Inferior parietal cortex (tissue), 1 donor: ENCODE measurements at regions not wholly inside any gene's neighbourhood (a gene's known extent, or its start where the extent isn't known, plus 50 kb on each side); places are given as distances from the start of the nearest gene placed in this dataset.
"Not testable (repeated sequence)": the region's sequence is repeated elsewhere in the genome, so short reads cannot be mapped to it uniquely, and the experiment has no call there.

Experiments used
- DNase-seq: peaks from one replicate; pipeline ENCODE4 v3.0.0-alpha.2; 2016; ENCODE audit errors: extremely low spot score

- no peak for DNase-seq
These were observed 548.2 kb downstream of the TBC1D22A start for GRCh38 chr22:47310601-47311000.

- DNase-seq, result no peak
These were observed 547.5 kb downstream of the TBC1D22A start for GRCh38 chr22:47309946-47310345.

DNA sequence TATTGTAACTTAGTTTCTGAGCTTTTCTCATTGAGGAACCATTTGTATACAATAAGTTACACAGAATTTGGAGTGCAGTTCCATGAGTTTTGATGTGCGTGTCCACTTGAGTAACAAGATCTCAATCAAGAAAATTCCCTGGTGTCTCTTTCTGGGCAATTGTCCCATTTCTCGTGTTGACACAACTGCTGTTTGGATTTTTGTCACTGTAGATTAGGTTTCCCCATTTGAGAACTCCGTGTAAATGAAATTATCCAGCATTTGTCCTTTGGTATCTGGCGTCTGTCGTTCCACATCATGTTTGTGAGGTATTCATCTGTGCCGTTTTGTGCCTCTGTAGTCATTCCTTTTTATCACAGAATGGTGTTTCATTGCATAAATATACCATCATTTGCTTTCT is 547.0 kb downstream of the TBC1D22A start:
- DNase-seq, result no peak

DNA sequence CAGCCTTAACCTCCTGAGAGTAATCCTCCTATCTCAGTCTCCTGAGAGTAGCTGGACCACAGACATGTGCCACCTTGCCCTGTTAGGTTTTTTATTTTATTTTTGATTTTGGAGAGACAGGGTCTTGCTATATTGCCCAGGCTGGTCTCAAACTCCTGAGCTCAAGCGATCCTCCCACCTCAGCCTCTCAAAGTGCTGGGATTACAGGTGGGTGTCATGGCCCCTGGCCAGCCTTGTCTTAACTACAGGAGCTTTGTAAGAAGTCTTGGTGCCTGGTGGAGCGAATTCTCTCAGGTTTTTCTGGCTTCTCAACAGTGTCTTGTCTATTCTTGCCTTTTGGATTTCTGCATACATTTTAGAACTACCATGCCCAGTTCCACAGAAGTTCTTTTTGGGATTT is 546.4 kb downstream of the TBC1D22A start:
- no peak for DNase-seq

DNA sequence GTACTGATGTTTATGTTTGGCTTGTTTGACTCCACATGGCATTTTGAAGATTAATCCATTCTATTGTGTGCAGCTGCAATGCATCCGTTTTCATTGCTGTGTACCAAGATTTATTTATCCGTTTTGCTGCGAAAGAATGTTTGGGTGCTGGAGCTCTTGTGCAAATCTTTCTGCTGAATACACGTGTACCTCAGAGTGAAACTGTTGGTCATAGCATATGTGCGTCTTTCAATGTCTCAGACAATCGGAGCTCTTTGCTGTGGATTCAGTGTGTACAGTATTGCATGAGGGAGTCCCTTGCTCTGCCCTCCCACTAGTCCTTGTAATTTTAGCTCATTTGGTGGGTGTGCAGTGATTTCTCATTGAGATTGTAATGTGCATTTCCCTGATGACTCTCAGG is 545.4 kb downstream of the TBC1D22A start:
- no peak for DNase-seq

DNA sequence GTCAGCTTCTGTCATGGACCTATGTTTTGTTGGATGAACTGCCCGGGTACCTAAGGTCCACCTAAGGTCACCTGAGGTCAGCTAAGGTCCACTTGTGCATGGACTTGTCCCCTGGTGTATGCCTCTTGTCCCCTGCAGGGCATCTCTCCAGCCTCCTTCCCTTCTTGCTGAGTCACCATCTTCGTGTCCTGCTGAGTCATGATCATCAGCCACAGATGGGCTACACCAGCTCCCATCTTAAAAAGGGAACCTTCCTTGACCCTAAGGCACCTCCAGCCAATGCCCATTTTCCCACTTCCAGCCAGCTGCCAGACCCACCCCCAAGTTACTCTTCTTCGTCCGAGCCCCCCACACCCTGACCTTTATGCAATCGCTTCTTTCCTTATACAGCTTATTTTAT is 544.9 kb downstream of the TBC1D22A start:
- DNase-seq, result no peak

DNA sequence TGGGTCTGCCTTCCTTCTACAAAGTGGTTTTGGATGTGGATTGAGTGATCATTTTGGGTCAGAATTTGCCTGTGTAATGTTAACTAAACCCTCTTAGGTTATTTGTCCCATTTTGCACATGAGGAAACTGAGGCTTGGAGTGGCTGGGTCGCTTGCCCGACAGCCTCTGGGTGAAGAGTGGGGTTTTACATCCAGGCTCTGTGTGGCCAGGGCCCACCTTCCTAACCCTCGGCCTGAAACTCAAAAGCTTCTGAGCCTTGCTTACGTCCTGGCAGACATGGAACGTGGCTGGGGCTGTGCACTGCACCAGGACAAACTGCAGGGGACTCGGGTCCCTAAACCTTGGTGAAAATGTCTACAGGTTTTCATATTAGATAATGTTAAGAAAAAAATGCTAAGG is 542.4 kb downstream of the TBC1D22A start:
- no peak for DNase-seq

GRCh38 chr22:47304191-47304831 is 541.9 kb downstream of the TBC1D22A start:
- no peak for DNase-seq

- no peak for DNase-seq
These were observed 540.9 kb downstream of the TBC1D22A start for GRCh38 chr22:47303161-47303890.

- DNase-seq, result not testable (repeated sequence)
These were observed 540.1 kb downstream of the TBC1D22A start for GRCh38 chr22:47302587-47302986.

- DNase-seq, result no peak
These were observed 539.5 kb downstream of the TBC1D22A start for GRCh38 chr22:47301820-47302475.

GRCh38 chr22:47300698-47301405 is 538.4 kb downstream of the TBC1D22A start:
- DNase-seq, result no peak

- DNase-seq, result no peak
These were observed 537.6 kb downstream of the TBC1D22A start for GRCh38 chr22:47299863-47300697.

GRCh38 chr22:47299211-47299862 is 536.9 kb downstream of the TBC1D22A start:
- DNase-seq, result no peak

DNA sequence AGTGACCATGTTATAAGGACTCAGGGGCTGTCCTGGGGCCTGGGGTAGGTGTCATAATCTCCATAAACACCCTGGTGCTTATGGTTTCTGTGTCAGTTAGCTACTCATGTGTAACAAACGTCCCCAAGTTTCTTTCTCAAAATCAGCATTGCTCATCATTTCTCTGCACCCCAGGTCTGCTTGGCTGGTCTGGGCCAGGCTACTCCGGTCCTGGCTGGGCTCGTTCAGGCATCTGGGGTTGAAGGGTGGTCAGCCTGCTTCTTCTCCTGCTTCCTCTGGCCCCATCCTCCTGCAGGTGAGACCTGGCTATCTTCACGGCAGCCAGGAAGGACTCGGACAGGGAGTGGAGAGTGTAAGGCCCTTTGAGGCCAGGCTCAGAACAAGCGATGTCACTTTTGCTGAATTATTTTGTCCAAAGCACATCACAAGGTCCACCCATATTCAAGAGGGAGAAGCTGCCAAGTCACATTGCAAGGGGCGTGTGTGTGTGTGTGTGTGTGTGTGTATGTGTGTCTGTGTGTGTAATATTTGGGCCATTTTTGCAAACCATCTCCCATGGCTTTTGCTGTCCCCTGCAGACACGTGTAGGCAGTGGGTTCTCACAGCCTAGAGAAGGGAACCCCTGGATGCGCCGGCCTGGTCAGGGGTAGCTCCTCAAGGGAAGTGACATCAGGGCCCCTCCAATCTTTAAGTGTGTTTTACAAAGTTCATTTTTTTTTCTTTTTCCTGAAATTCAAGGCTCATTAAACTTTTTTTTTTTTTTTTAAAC is 535.8 kb downstream of the TBC1D22A start:
- DNase-seq, result no peak

DNA sequence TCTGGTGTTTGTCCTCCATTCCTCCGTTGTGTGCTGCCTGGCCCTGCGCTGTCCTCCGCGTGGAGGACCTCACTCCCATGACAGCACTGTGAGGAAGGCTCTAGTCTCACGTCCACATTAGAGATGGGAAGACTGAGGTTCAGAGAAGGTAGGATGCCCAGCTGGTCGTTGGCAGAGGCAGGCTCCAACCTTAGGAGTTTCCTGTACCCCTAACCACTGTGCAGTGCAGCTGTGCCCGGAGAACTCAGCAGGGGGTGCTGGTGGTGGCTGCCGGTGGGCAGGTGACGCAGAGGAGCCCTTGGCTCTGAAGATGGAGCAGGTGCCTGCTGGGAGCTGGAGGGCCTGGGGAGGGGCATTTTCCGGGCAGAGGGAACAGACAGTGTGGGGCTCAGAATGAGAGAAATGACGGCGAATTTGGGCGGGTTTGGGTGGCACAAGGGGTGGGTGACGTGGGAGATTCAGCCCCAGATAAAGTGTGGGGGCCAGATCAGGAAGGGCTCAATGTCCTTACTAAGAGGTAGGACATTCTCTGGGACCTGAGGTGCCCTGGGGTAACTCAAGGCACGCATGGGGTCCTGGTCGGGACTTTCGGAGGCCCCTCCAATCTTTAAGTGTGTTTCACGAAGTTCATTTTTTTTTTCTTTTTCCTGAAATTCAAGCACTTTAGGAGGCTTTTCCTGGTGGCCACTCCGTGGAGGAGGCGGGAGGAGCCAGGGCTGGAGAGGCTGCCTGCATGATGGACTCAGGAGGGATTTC is 535.0 kb downstream of the TBC1D22A start:
- DNase-seq, result no peak

- DNase-seq, result no peak
These were observed 534.2 kb downstream of the TBC1D22A start for GRCh38 chr22:47296405-47297260.

- DNase-seq, result no peak
These were observed 533.5 kb downstream of the TBC1D22A start for GRCh38 chr22:47295982-47296381.
